RWPE1 (cell line): ENCODE measurements at regions not wholly inside any gene's neighbourhood (a gene's known extent, or its start where the extent isn't known, plus 50 kb on each side); places are given as distances from the start of the nearest gene placed in this dataset.

ENCODE experiments used
- CTCF ChIA-PET: fragments of 350-600 bp; sonication (Branson Sonifier 250); formaldehyde crosslinking; extraction: SDS; loops from one replicate; lab custom pipeline; 2021; lab: Yijun Ruan, JAX
- POLR2A ChIA-PET: fragments of 400-600 bp; formaldehyde crosslinking; extraction: SDS; loops from one replicate; lab custom pipeline; 2020; ENCODE audit warnings: antibody characterized with exemption; ENCODE audit not compliant: low non-redundant PET; lab: Yijun Ruan, JAX
- DNase-seq: peaks from one replicate; pipeline ENCODE4 v3.0.0; 2012; ENCODE audit warnings: low spot score
- H3K27ac ChIP-seq: fragments of 450-650 bp; 2 replicates; pipeline ENCODE4 v1.5.1; 2017
- CTCF ChIP-seq: fragments of 450-650 bp; conservative IDR thresholded peaks from 2 replicates; pipeline ENCODE4 v1.5.1; 2017; ENCODE audit warnings: low read depth, mild to moderate bottlenecking

GRCh38 chr3:117550766-117551165 lies 841.2 kb downstream of the TUSC7 start:
- TF ChIP-seq CTCF: no peak
- ChIA-PET CTCF (interaction anchor here (0.6 kb wide), 1 partner anchor 849 kb away, joined by 4 read pairs; no protein-coding TSS in a partner anchor), POLR2A (no interaction called here)
- H3K27ac ChIP-seq: no peak overlapping the region
- no peak for DNase-seq

- peak; percentile 23 for DNase-seq
- CTCF ChIA-PET: no interaction called here
- no peak overlapping the region for H3K27ac ChIP-seq
- POLR2A ChIA-PET: no interaction called here
- no peak for TF ChIP-seq CTCF
Observed at GRCh38 chr3:117553461-117553860, 843.9 kb downstream of the TUSC7 start.

- DNase-seq: no peak
- no peak for TF ChIP-seq CTCF
- CTCF ChIA-PET: interaction anchor here (0.7 kb wide), 1 partner anchor 17 kb away, joined by 5 read pairs; no protein-coding TSS in a partner anchor
- H3K27ac ChIP-seq: no peak overlapping the region
- POLR2A ChIA-PET: no interaction called here
Observed at GRCh38 chr3:117556646-117557407, 847.2 kb downstream of the TUSC7 start.

- ChIA-PET CTCF (no interaction called here), POLR2A (no interaction called here)
- no peak overlapping the region for H3K27ac ChIP-seq
- no peak for TF ChIP-seq CTCF
- DNase-seq: no peak
Observed at GRCh38 chr3:117557464-117558090, 848.0 kb downstream of the TUSC7 start.

- no peak overlapping the region for H3K27ac ChIP-seq
- no peak for TF ChIP-seq CTCF
- ChIA-PET POLR2A (no interaction called here), CTCF (interaction anchor here (0.7 kb wide), 1 partner anchor 728 kb away, joined by 3 read pairs; no protein-coding TSS in a partner anchor)
- DNase-seq: no peak
Observed at GRCh38 chr3:117558681-117559080, 849.1 kb downstream of the TUSC7 start.

GRCh38 chr3:117562000-117562399 lies 852.4 kb downstream of the TUSC7 start:
- ChIA-PET POLR2A (no interaction called here), CTCF (no interaction called here)
- no peak for TF ChIP-seq CTCF
- H3K27ac ChIP-seq: no peak overlapping the region
- DNase-seq: no peak
